ENCODE measurements at regions not wholly inside any gene's neighbourhood (a gene's known extent, or its start where the extent isn't known, plus 50 kb on each side); places are given as distances from the start of the nearest gene placed in this dataset.

GRCh38 chr4:30495651-30496310, 224.4 kb upstream of the PCDH7 start:
- TF ChIP-seq, protein P1, sequence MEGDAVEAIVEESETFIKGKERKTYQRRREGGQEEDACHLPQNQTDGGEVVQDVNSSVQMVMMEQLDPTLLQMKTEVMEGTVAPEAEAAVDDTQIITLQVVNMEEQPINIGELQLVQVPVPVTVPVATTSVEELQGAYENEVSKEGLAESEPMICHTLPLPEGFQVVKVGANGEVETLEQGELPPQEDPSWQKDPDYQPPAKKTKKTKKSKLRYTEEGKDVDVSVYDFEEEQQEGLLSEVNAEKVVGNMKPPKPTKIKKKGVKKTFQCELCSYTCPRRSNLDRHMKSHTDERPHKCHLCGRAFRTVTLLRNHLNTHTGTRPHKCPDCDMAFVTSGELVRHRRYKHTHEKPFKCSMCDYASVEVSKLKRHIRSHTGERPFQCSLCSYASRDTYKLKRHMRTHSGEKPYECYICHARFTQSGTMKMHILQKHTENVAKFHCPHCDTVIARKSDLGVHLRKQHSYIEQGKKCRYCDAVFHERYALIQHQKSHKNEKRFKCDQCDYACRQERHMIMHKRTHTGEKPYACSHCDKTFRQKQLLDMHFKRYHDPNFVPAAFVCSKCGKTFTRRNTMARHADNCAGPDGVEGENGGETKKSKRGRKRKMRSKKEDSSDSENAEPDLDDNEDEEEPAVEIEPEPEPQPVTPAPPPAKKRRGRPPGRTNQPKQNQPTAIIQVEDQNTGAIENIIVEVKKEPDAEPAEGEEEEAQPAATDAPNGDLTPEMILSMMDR (IDR thresholded peaks at IDR 0.05): no peak
- TF ChIP-seq POLR2A (IDR thresholded peaks at IDR 0.05): no peak
- H3K36me3 ChIP-seq (replicated peaks in 1 of 2; ENCODE audit: insufficient read depth in 1 of 2, low read depth in 2 of 2): no peaks in the 10 kb centered on the region
- DNase-seq: no peak
- H3K9me3 ChIP-seq: no peaks in the 10 kb centered on the region
- no peaks in the 10 kb centered on the region for H3K4me1 ChIP-seq
- H3K4me3 ChIP-seq: no peak overlapping the region
- no peaks in the 10 kb centered on the region for H3K27me3 ChIP-seq
- intact Hi-C loops (cut with DNase I): no loop called here
- no peak for ATAC-seq
- WGBS, 2 donors: 53 to 79% methylated on average over 3 of the region's 3 CpGs
- no peak overlapping the region for H3K27ac ChIP-seq

GRCh38 chr4:30511751-30512150, 208.4 kb upstream of the PCDH7 start:
- intact Hi-C loops (cut with DNase I): no loop called here
- no peaks in the 10 kb centered on the region for H3K4me1 ChIP-seq
- DNase-seq (no peak), ATAC-seq (no peak)
- no peak for TF ChIP-seq POLR2A (IDR thresholded peaks at IDR 0.05)
- TF ChIP-seq, protein P1 (IDR thresholded peaks at IDR 0.05): no peak
- no peak overlapping the region for H3K27ac ChIP-seq
- no peaks in the 10 kb centered on the region for H3K36me3 ChIP-seq (replicated peaks in 1 of 2; ENCODE audit: insufficient read depth in 1 of 2, low read depth in 2 of 2)
- no peaks in the 10 kb centered on the region for H3K9me3 ChIP-seq
- no peaks in the 10 kb centered on the region for H3K27me3 ChIP-seq
- H3K4me3 ChIP-seq: no peak overlapping the region

DNA sequence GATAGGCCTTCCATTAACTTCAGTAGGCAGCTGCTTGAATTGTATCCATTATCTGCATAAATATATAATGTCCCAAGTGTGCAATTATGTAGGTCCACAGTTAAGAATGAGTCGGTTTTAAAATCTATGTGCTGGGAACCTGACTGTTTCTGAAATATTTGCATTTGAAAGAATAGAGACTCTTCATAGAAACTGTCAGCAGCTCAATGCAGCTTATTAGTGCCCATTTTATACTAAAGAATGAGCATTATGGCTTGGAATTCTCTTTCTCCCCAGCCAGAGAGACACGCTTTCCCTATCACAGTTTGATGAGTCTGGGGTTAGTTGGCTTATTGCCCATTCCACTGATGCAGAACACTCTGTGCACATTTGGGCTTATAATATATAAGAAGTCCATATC, 202.0 kb upstream of the PCDH7 start:
- H3K4me3 ChIP-seq: no peak overlapping the region
- H3K9me3 ChIP-seq: no peaks in the 10 kb centered on the region
- no peaks in the 10 kb centered on the region for H3K4me1 ChIP-seq
- no peak overlapping the region for H3K27ac ChIP-seq
- no peak for DNase-seq
- no peaks in the 10 kb centered on the region for H3K36me3 ChIP-seq (replicated peaks in 1 of 2; ENCODE audit: insufficient read depth in 1 of 2, low read depth in 2 of 2)
- intact Hi-C loops (cut with DNase I): no loop called here
- H3K27me3 ChIP-seq: no peaks in the 10 kb centered on the region
- 45 to 57% methylated on average over 2 of the region's 2 CpGs for WGBS, 2 donors
- no peak for ATAC-seq
- TF ChIP-seq, protein P1 (IDR thresholded peaks at IDR 0.05): no peak
- no peak for TF ChIP-seq POLR2A (IDR thresholded peaks at IDR 0.05)

DNA sequence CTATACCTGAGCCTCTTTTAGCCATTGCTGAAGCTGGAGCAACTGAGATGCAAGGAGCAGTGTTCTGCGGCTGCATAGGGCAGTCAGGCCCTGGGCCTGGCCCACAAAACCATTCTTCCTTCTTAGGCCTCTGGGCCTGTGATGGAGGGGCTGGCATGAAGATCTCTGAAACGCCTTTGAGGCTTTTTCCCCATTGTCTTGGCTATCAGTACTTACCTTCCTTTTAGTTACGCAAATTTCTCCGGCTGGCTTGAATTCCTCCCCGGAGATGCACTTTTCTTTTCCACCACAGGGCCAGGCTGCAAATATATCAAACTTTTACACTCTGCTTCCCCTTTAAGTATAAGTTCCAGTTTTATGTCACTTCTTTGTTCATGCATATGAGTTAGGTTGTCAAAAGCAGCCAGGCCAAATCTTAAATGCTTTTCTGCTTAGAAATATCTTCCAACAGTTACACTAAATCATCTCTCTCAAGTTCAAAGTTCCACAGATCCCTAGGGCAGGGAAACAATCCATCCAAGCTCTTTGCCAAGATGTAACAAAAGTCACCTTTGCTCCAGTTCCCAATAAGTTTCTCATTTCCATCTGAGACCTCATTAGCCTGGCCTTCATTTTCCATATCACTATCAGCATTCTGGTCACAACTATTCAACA, 194.4 kb upstream of the PCDH7 start:
- 71 to 79% methylated on average over 5 of the region's 5 CpGs for WGBS, 2 donors
- intact Hi-C loops (cut with DNase I): no loop called here
- no peaks in the 10 kb centered on the region for H3K9me3 ChIP-seq
- no peaks in the 10 kb centered on the region for H3K4me1 ChIP-seq
- H3K27me3 ChIP-seq: no peaks in the 10 kb centered on the region
- no peak overlapping the region for H3K27ac ChIP-seq
- H3K4me3 ChIP-seq: no peak overlapping the region
- ATAC-seq (no peak), DNase-seq (no peak)
- H3K36me3 ChIP-seq (replicated peaks in 1 of 2; ENCODE audit: insufficient read depth in 1 of 2, low read depth in 2 of 2): no peaks in the 10 kb centered on the region
- no peak for TF ChIP-seq POLR2A (IDR thresholded peaks at IDR 0.05)
- TF ChIP-seq, protein P1 (IDR thresholded peaks at IDR 0.05): no peak

GRCh38 chr4:30535255-30535654, 184.9 kb upstream of the PCDH7 start:
- no peaks in the 10 kb centered on the region for H3K4me1 ChIP-seq
- no peaks in the 10 kb centered on the region for H3K36me3 ChIP-seq (replicated peaks in 1 of 2; ENCODE audit: insufficient read depth in 1 of 2, low read depth in 2 of 2)
- H3K9me3 ChIP-seq: no peaks in the 10 kb centered on the region
- no peak for ATAC-seq
- DNase-seq: no peak
- intact Hi-C loops (cut with DNase I): no loop called here
- no peak overlapping the region for H3K27ac ChIP-seq
- H3K27me3 ChIP-seq: no peaks in the 10 kb centered on the region
- TF ChIP-seq, protein P1 (IDR thresholded peaks at IDR 0.05): no peak
- no peak for TF ChIP-seq POLR2A (IDR thresholded peaks at IDR 0.05)
- no peak overlapping the region for H3K4me3 ChIP-seq
- 72 to 74% methylated on average over 3 of the region's 3 CpGs for WGBS, 2 donors

Data from body of pancreas (tissue), 4 donors.